Fibroblast of lung (primary cell): ENCODE measurements at regions not wholly inside any gene's neighbourhood (a gene's known extent, or its start where the extent isn't known, plus 50 kb on each side); places are given as distances from the start of the nearest gene placed in this dataset.

Source experiments
- DNase-seq, 2 donors: peaks; one replicate each; pipeline versions ENCODE4 v3.0.0 to v3.0.0-alpha.2; 2010; ENCODE audit warnings: low read depth in 2 of 2
- H2AFZ ChIP-seq: 2 replicates; pipeline ENCODE4 v1.5.1; 2012; ENCODE audit warnings: low read length, control low read depth, inconsistent platforms
- H3K27ac ChIP-seq: 2 replicates; pipeline ENCODE4 v1.5.1; 2011; ENCODE audit warnings: low read length, control low read depth; ENCODE audit not compliant: insufficient read depth
- H3K27me3 ChIP-seq: 2 replicates; pipeline ENCODE4 v1.5.1; 2011; ENCODE audit warnings: mild to moderate bottlenecking, low read length; ENCODE audit not compliant: control insufficient read depth, insufficient read depth
- H3K36me3 ChIP-seq: 2 replicates; pipeline ENCODE4 v1.5.1; 2011; ENCODE audit warnings: low read length; ENCODE audit not compliant: control insufficient read depth, insufficient read depth
- H3K4me1 ChIP-seq: 2 replicates; pipeline ENCODE4 v1.5.1; 2011; ENCODE audit warnings: low read length; ENCODE audit not compliant: control insufficient read depth, insufficient read depth; ENCODE audit errors: extremely low read depth
- H3K4me2 ChIP-seq: 2 replicates; pipeline ENCODE4 v1.5.1; 2011; ENCODE audit warnings: low read length, control low read depth; ENCODE audit not compliant: insufficient read depth; ENCODE audit errors: extremely low read depth
- H3K4me3 ChIP-seq, 4 experiments: fragments of 200-600 bp in 1 of 4; sonication (generic) in 1 of 4; replicated peaks in 1 of 4; 2 replicates each; pipeline ENCODE4 v1.5.1; 2011 to 2016; ENCODE audit warnings: low read length in 4 of 4, low read depth in 3 of 4, mild to moderate bottlenecking in 3 of 4, control low read depth in 2 of 4, inconsistent platforms in 1 of 4, mixed read lengths in 1 of 4; ENCODE audit not compliant: insufficient read depth in 1 of 4; ENCODE audit errors: control extremely low read depth in 1 of 4
- H3K79me2 ChIP-seq: 2 replicates; pipeline ENCODE4 v1.5.1; 2012; ENCODE audit warnings: mild to moderate bottlenecking, low read length, inconsistent platforms; ENCODE audit not compliant: control insufficient read depth, insufficient read depth
- H3K9ac ChIP-seq: 2 replicates; pipeline ENCODE4 v1.5.1; 2011; ENCODE audit warnings: mild to moderate bottlenecking, low read length, control low read depth; ENCODE audit not compliant: insufficient read depth
- H3K9me3 ChIP-seq: 2 replicates; pipeline ENCODE4 v1.5.1; 2012; ENCODE audit warnings: low read depth, low read length; ENCODE audit not compliant: control insufficient read depth, insufficient read depth
- H4K20me1 ChIP-seq: 2 replicates; pipeline ENCODE4 v1.5.1; 2011; ENCODE audit warnings: low read length; ENCODE audit not compliant: control insufficient read depth, insufficient read depth; ENCODE audit errors: extremely low read depth
- CTCF ChIP-seq, 2 donors: IDR thresholded peaks in 1 of 2; conservative IDR thresholded peaks in 1 of 2; 1 replicate in 1 of 2; 2 replicates in 1 of 2; pipeline ENCODE4 v1.5.1; 2011 to 2012; ENCODE audit warnings: low read length in 2 of 2, control low read depth in 1 of 2, inconsistent platforms in 1 of 2, low read depth in 1 of 2, mild to moderate bottlenecking in 1 of 2
- EZH2 ChIP-seq: IDR thresholded peaks from 2 replicates; pipeline ENCODE4 v1.5.1; 2012; ENCODE audit warnings: low read length, control low read depth, mild to moderate bottlenecking; ENCODE audit errors: missing control alignments

DNA sequence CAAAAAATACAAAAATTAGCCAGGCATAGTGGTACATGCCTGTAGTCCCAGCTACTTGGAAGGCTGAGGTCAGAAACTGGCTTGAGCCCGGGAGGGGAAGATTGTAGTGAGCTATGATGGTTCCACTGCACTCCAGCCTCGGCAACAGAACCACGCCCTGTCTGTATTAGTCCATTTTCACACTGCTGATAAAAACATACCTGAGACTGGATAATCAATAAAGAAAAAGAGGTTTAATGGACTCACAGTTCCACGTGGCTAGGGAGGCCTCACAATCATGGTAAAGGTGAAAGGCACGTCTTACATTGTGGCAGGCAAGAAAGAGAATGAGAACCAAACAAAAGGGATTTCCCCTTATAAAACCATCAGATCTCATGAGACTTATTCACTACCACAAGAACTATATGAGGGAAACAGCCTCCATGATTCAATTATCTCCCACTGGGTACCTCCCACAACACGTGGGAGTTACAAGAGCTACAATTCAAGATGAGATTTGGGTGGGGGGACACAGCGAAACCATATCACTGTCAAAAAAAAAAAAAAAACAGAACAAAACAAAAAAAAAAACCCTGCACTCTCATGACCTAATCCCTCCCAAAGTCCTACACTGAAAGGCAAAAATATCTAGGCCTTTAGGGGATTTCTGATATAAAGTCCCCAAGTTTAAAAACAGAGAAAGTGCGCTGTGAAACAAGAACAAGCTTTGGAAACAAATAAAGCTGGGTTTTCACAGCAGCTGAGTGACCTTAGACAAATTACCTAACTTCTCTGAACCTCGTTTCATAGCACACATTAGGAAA lies 224.7 kb downstream of the IGSF11 start:
- Histone ChIP-seq H3K9me3 (no peaks in the 10 kb centered on the region), H3K4me2 (no peak overlapping the region), H3K4me1 (no peaks in the 10 kb centered on the region), H3K36me3 (no peaks in the 10 kb centered on the region), H3K27me3 (no peaks in the 10 kb centered on the region), H4K20me1 (no peaks in the 10 kb centered on the region), H2AFZ (no peak overlapping the region), H3K27ac (no peak overlapping the region), H3K9ac (no peak overlapping the region), H3K4me3 (no peak overlapping the region), H3K79me2 (no peaks in the 10 kb centered on the region)
- DNase-seq = no peak
- TF ChIP-seq EZH2 (no peak), CTCF (conservative IDR thresholded peaks at IDR 0.05 in 1 of 2, IDR thresholded peaks at IDR 0.05 in 1 of 2; ENCODE audit: low read depth in 1 of 2, low read length in 2 of 2) (no peak)

DNA sequence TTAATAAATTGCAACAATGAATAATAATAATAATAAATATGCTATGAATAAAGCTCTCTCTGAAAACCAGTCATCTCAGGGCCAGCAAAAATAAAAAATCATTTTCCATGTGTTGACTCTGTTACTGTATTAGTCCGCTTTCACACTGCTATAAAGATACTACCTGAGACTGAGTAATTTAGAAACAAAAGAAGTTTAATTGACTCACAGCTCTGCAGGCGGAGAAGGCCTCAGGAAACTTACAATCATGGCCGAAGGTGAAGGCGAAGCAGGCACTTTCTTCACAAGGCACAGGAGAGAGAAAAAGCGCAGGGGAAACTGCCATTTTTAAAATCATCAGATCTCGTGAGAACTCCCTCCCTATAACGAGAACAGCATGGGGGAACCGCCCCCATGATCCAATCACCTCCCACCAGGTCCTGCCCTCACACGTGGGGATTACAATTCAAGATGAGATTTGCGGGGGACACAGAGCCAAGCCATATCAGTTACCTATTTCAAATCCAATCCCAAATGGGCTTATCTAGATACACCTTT lies 224.1 kb downstream of the IGSF11 start:
- Histone ChIP-seq H3K4me3 (no peak overlapping the region), H3K36me3 (no peaks in the 10 kb centered on the region), H3K9ac (no peak overlapping the region), H2AFZ (no peak overlapping the region), H3K4me2 (no peak overlapping the region), H3K9me3 (no peaks in the 10 kb centered on the region), H3K79me2 (no peaks in the 10 kb centered on the region), H3K4me1 (no peaks in the 10 kb centered on the region), H3K27me3 (no peaks in the 10 kb centered on the region), H3K27ac (no peak overlapping the region), H4K20me1 (no peaks in the 10 kb centered on the region)
- TF ChIP-seq EZH2 (no peak), CTCF (conservative IDR thresholded peaks at IDR 0.05 in 1 of 2, IDR thresholded peaks at IDR 0.05 in 1 of 2; ENCODE audit: low read depth in 1 of 2, low read length in 2 of 2) (no peak)
- DNase-seq = no peak

DNA sequence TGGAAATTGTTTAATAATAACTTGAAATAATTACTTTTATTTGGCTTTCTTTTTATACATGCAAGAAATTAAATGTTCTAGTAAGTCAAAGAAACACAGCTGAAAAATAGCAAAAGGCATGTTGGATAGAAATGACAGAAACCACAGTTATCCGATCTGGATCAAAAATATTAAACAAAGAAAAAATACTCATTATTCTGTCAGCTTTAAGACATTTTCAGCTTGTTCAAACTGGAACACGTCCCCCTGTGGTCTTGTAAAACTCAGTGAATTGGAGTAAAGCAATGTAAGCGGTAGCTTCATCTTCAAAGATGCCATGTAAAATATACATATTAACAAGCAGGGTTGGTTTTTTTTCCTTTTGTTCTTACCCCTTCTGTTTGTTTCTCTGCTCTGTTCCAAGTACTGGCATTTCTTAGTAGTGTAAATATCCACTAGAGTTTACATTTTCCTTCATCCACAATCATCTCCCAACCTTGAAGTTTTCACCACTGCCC lies 223.4 kb downstream of the IGSF11 start:
- no peak overlapping the region for H3K4me2 ChIP-seq
- H3K27me3 ChIP-seq = no peaks in the 10 kb centered on the region
- no peak overlapping the region for H3K4me3 ChIP-seq
- H3K4me1 ChIP-seq = no peaks in the 10 kb centered on the region
- no peaks in the 10 kb centered on the region for H3K36me3 ChIP-seq
- H3K79me2 ChIP-seq = no peaks in the 10 kb centered on the region
- DNase-seq = no peak
- no peak overlapping the region for H3K27ac ChIP-seq
- H3K9me3 ChIP-seq = no peaks in the 10 kb centered on the region
- no peak for TF ChIP-seq CTCF (conservative IDR thresholded peaks at IDR 0.05 in 1 of 2, IDR thresholded peaks at IDR 0.05 in 1 of 2; ENCODE audit: low read depth in 1 of 2, low read length in 2 of 2)
- TF ChIP-seq EZH2 = no peak
- no peaks in the 10 kb centered on the region for H4K20me1 ChIP-seq
- H2AFZ ChIP-seq = no peak overlapping the region
- no peak overlapping the region for H3K9ac ChIP-seq
